ENCODE measurements at regions not wholly inside any gene's neighbourhood (a gene's known extent, or its start where the extent isn't known, plus 50 kb on each side); places are given as distances from the start of the nearest gene placed in this dataset.

- TF ChIP-seq CTCF (conservative IDR thresholded peaks at IDR 0.05; ENCODE audit: low read length): no peak
Measured at GRCh38 chr15:100714749-100715342, 112.5 kb downstream of the ASB7 start.

GRCh38 chr15:100715571-100716455, 113.4 kb downstream of the ASB7 start:
- DNase-seq (ENCODE audit: low read depth): no peak
- no peak for TF ChIP-seq CTCF (conservative IDR thresholded peaks at IDR 0.05; ENCODE audit: low read length)
- no peak overlapping the region for H3K4me3 ChIP-seq (ENCODE audit: low read length)

More at GRCh38 chr15:100714749-100715342, 112.5 kb downstream of the ASB7 start:
- no peak for DNase-seq (ENCODE audit: low read depth)
- H3K4me3 ChIP-seq (ENCODE audit: low read length): no peak overlapping the region

- DNase-seq (ENCODE audit: low read depth): no peak
- TF ChIP-seq CTCF (conservative IDR thresholded peaks at IDR 0.05; ENCODE audit: low read length): no peak
- no peak overlapping the region for H3K4me3 ChIP-seq (ENCODE audit: low read length)
Measured at GRCh38 chr15:100716456-100717085, 114.2 kb downstream of the ASB7 start.

- no peak for TF ChIP-seq CTCF (conservative IDR thresholded peaks at IDR 0.05; ENCODE audit: low read length)
- DNase-seq (ENCODE audit: low read depth): no peak
- no peak overlapping the region for H3K4me3 ChIP-seq (ENCODE audit: low read length)
Measured at GRCh38 chr15:100717596-100717995, 115.2 kb downstream of the ASB7 start.

GRCh38 chr15:100718075-100718980, 115.9 kb downstream of the ASB7 start:
- TF ChIP-seq CTCF (conservative IDR thresholded peaks at IDR 0.05; ENCODE audit: low read length): no peak
- no peak for DNase-seq (ENCODE audit: low read depth)
- no peak overlapping the region for H3K4me3 ChIP-seq (ENCODE audit: low read length)

GRCh38 chr15:100720406-100720967, 118.1 kb downstream of the ASB7 start:
- no peak overlapping the region for H3K4me3 ChIP-seq (ENCODE audit: low read length)
- no peak for DNase-seq (ENCODE audit: low read depth)
- no peak for TF ChIP-seq CTCF (conservative IDR thresholded peaks at IDR 0.05; ENCODE audit: low read length)
